GM23338 (cell line): ENCODE measurements at regions not wholly inside any gene's neighbourhood (a gene's known extent, or its start where the extent isn't known, plus 50 kb on each side); places are given as distances from the start of the nearest gene placed in this dataset.

Source experiments
- ATAC-seq: fragments of 200-7000 bp; cut with Tn5 transposase; 3 replicates; pipeline ENCODE4 v1.9.1; 2020
- DNase-seq: peaks from one replicate; pipeline ENCODE4 v3.0.0-alpha.2; 2015; ENCODE audit warnings: low spot score
- H2AFZ ChIP-seq: fragments of 200-600 bp; sonication (generic); 2 replicates; pipeline ENCODE4 v1.8.0; 2016; ENCODE audit warnings: antibody characterized with exemption, mild to moderate bottlenecking, moderate library complexity
- H3F3A ChIP-seq: fragments of 200-600 bp; sonication (generic); replicated peaks from 2 replicates; pipeline ENCODE4 v1.8.0; 2017; ENCODE audit warnings: antibody characterized with exemption, mixed run types, low read depth
- H3K27ac ChIP-seq: fragments of 200-600 bp; sonication (generic); 2 replicates; pipeline ENCODE4 v1.6.1; 2016; ENCODE audit warnings: low read depth
- H3K27me3 ChIP-seq: fragments of 200-600 bp; sonication (generic); 2 replicates; pipeline ENCODE4 v1.8.0; 2016; ENCODE audit warnings: mild to moderate bottlenecking, mixed run types, moderate library complexity; ENCODE audit not compliant: insufficient read depth
- H3K36me3 ChIP-seq: fragments of 200-600 bp; sonication (generic); 2 replicates; pipeline ENCODE4 v1.8.0; 2016; ENCODE audit warnings: mild to moderate bottlenecking; ENCODE audit not compliant: insufficient read depth
- H3K4me1 ChIP-seq: fragments of 200-600 bp; sonication (generic); 2 replicates; pipeline ENCODE4 v1.8.0; 2016; ENCODE audit warnings: mild to moderate bottlenecking, moderate library complexity; ENCODE audit not compliant: insufficient read depth
- H3K4me2 ChIP-seq: fragments of 200-600 bp; sonication (generic); 2 replicates; pipeline ENCODE4 v1.7.1; 2017; ENCODE audit warnings: mixed run types
- H3K4me3 ChIP-seq: fragments of 200-600 bp; sonication (generic); 2 replicates; pipeline ENCODE4 v1.6.1; 2016; ENCODE audit warnings: mixed run types
- H3K79me2 ChIP-seq: fragments of 200-600 bp; sonication (generic); replicated peaks from 2 replicates; pipeline ENCODE4 v1.8.0; 2017; ENCODE audit warnings: mild to moderate bottlenecking; ENCODE audit not compliant: insufficient read depth
- H3K9me2 ChIP-seq: fragments of 200-600 bp; sonication (generic); 2 replicates; pipeline ENCODE4 v1.8.0; 2017; ENCODE audit not compliant: insufficient read depth
- H4K20me1 ChIP-seq: fragments of 200-600 bp; sonication (generic); replicated peaks from 2 replicates; pipeline ENCODE4 v1.8.0; 2017; ENCODE audit warnings: mild to moderate bottlenecking; ENCODE audit not compliant: insufficient read depth
- H3K27ac Mint-ChIP-seq: 2 replicates; pipeline ENCODE4 v1.8.0; 2020; ENCODE audit warnings: inconsistent platforms, mild to moderate bottlenecking, moderate library complexity, mixed read lengths
- H3K27me3 Mint-ChIP-seq: 3 replicates; pipeline ENCODE4 v1.8.0; 2022; ENCODE audit warnings: low read depth, mild to moderate bottlenecking, moderate library complexity, mixed read lengths, inconsistent platforms; ENCODE audit not compliant: insufficient read depth, poor library complexity
- H3K36me3 Mint-ChIP-seq: 3 replicates; pipeline ENCODE4 v1.8.0; 2021; ENCODE audit warnings: low read depth, mild to moderate bottlenecking, inconsistent platforms, moderate library complexity, mixed read lengths
- H3K4me1 Mint-ChIP-seq: 3 replicates; pipeline ENCODE4 v1.8.0; 2020; ENCODE audit warnings: mild to moderate bottlenecking, inconsistent platforms, mixed read lengths
- H3K4me3 Mint-ChIP-seq: 3 replicates; pipeline ENCODE4 v1.8.0; 2021; ENCODE audit warnings: moderate library complexity, mild to moderate bottlenecking, inconsistent platforms, mixed read lengths
- H3K9me3 Mint-ChIP-seq: 3 replicates; pipeline ENCODE4 v1.8.0; 2020; ENCODE audit warnings: moderate library complexity, mild to moderate bottlenecking, inconsistent platforms, mixed read lengths
- CREB1 ChIP-seq: fragments of 250-450 bp; sonication (Bioruptor Pico); IDR thresholded peaks from 2 replicates; pipeline ENCODE4 v1.5.0; 2020; ENCODE audit warnings: low read depth, mild to moderate bottlenecking, moderate library complexity
- ETS1 ChIP-seq: IDR thresholded peaks from 2 replicates; pipeline ENCODE4 v1.6.1; 2016; ENCODE audit warnings: antibody characterized with exemption
- EZH2 ChIP-seq: fragments of 200-600 bp; sonication (generic); IDR thresholded peaks from one replicate; pipeline ENCODE4 v1.8.0; 2017; ENCODE audit warnings: antibody characterized with exemption, mild to moderate bottlenecking, low read depth; ENCODE audit not compliant: unreplicated experiment
- EZH2phosphoT487 ChIP-seq: fragments of 200-600 bp; sonication (generic); IDR thresholded peaks from one replicate; pipeline ENCODE4 v1.8.1; 2018; ENCODE audit warnings: antibody characterized with exemption; ENCODE audit not compliant: unreplicated experiment
- JUNB ChIP-seq: IDR thresholded peaks from one replicate; pipeline ENCODE4 v1.6.1; 2016; ENCODE audit warnings: antibody characterized with exemption; ENCODE audit not compliant: unreplicated experiment
- NANOG ChIP-seq: IDR thresholded peaks from 2 replicates; pipeline ENCODE4 v1.6.1; 2016; ENCODE audit warnings: antibody characterized with exemption, borderline replicate concordance
- POLR2AphosphoS5 ChIP-seq: IDR thresholded peaks from 2 replicates; pipeline ENCODE4 v1.6.1; 2016; ENCODE audit warnings: antibody characterized with exemption, low read depth
- REST ChIP-seq: IDR thresholded peaks from one replicate; pipeline ENCODE4 v1.6.1; 2018; ENCODE audit warnings: antibody characterized with exemption; ENCODE audit not compliant: unreplicated experiment
- ZNF114 ChIP-seq: fragments of 250-450 bp; sonication (Bioruptor Pico); IDR thresholded peaks from 2 replicates; pipeline ENCODE4 v1.5.0; 2020; ENCODE audit warnings: mild to moderate bottlenecking, moderate library complexity
- ZNF331 ChIP-seq: fragments of 250-450 bp; sonication (Bioruptor Pico); IDR thresholded peaks from 2 replicates; pipeline ENCODE4 v1.5.0; 2020; ENCODE audit warnings: low read depth, mild to moderate bottlenecking, moderate library complexity
- ZNF462 ChIP-seq: fragments of 250-450 bp; sonication (Bioruptor Pico); IDR thresholded peaks from 2 replicates; pipeline ENCODE4 v1.5.0; 2020; ENCODE audit warnings: mild to moderate bottlenecking, moderate library complexity

GRCh38 chr14:80346395-80346794, 135.1 kb upstream of the DIO2 start:
- no peak for TF ChIP-seq ETS1
- TF ChIP-seq ZNF331 (CRISPR knock-in tag) = no peak
- no peak for TF ChIP-seq ZNF114
- ATAC-seq (no peak), DNase-seq (no peak)
- Mint-ChIP-seq H3K36me3 (no peaks in the 10 kb centered on the region), H3K27ac (no peak overlapping the region), H3K4me1 (peaks cover 3% of the 10 kb centered on the region; the same call in 1 of the 3 replicates), H3K9me3 (no peaks in the 10 kb centered on the region; the same call in 2 of the 3 replicates), H3K4me3 (no peak overlapping the region), H3K27me3 (peaks cover 1% of the 10 kb centered on the region)
- Histone ChIP-seq H3K79me2 (no peaks in the 10 kb centered on the region), H3K27ac (no peak overlapping the region), H3K4me1 (no peaks in the 10 kb centered on the region), H4K20me1 (no peaks in the 10 kb centered on the region), H3K36me3 (no peaks in the 10 kb centered on the region), H3F3A (no peaks in the 10 kb centered on the region), H3K4me3 (no peak overlapping the region), H2AFZ (no peak overlapping the region), H3K4me2 (no peak overlapping the region), H3K27me3 (no peaks in the 10 kb centered on the region), H3K9me2 (no peaks in the 10 kb centered on the region)

DNA sequence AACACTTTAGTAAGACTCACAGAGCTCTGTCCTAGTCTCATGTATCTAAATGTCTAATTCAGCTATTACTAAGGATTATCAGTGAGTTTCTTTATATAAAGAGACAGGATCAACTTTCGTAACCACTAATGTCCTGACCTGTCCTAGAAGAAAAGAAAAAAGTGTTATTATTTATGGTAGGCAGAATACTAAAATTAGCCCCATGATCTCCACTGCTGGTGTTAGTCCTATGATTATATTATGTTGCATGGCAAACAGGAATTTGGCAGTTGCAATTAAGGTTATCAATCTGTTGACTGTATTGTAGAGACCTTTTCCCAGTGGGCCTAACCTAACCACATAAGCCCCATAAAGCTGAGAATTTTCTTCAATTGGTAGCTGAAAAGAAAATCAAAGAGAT, 132.9 kb upstream of the DIO2 start:
- Histone ChIP-seq H3K36me3 (no peaks in the 10 kb centered on the region), H3K4me1 (no peaks in the 10 kb centered on the region), H3K4me3 (no peak overlapping the region), H3K9me2 (peaks cover 11% of the 10 kb centered on the region; the same call in 1 of the 2 replicates), H2AFZ (no peak overlapping the region), H4K20me1 (no peaks in the 10 kb centered on the region), H3F3A (no peaks in the 10 kb centered on the region), H3K27me3 (no peaks in the 10 kb centered on the region), H3K27ac (no peak overlapping the region), H3K79me2 (no peaks in the 10 kb centered on the region), H3K4me2 (no peak overlapping the region)
- H3K36me3 Mint-ChIP-seq = no peaks in the 10 kb centered on the region
- H3K27ac Mint-ChIP-seq = no peak overlapping the region
- H3K4me1 Mint-ChIP-seq = peaks cover 3% of the 10 kb centered on the region; the same call in 1 of the 3 replicates
- DNase-seq (no peak), ATAC-seq (no peak)
- H3K4me3 Mint-ChIP-seq = no peak overlapping the region
- peaks cover 1% of the 10 kb centered on the region for H3K27me3 Mint-ChIP-seq
- no peaks in the 10 kb centered on the region; the same call in 2 of the 3 replicates for H3K9me3 Mint-ChIP-seq
- no peak for TF ChIP-seq POLR2AphosphoS5
- TF ChIP-seq NANOG = no peak
- no peak for TF ChIP-seq JUNB
- TF ChIP-seq ZNF114 = no peak
- TF ChIP-seq EZH2 = no peak
- no peak for TF ChIP-seq CREB1
- no peak for TF ChIP-seq ZNF462
- TF ChIP-seq EZH2phosphoT487 = no peak
- no peak for TF ChIP-seq REST
- no peak for TF ChIP-seq ZNF331 (CRISPR knock-in tag)
